HG02840 (cell line): ENCODE measurements at regions not wholly inside any gene's neighbourhood (a gene's known extent, or its start where the extent isn't known, plus 50 kb on each side); places are given as distances from the start of the nearest gene placed in this dataset.
"Not testable (repeated sequence)": the region's sequence is repeated elsewhere in the genome, so short reads cannot be mapped to it uniquely, and the experiment has no call there.

Source experiments
- ATAC-seq: cut with Tn5 transposase; IDR thresholded peaks from one replicate; pipeline ENCODE4 v1.9.1; 2021; ENCODE audit warnings: mild to moderate bottlenecking, moderate library complexity, moderate number of reproducible peaks; ENCODE audit not compliant: unreplicated experiment, low FRiP score

- ATAC-seq, result no peak
Measured at GRCh38 chr13:38283346-38283745, 66.3 kb upstream of the UFM1 start.

- ATAC-seq, result no peak
Measured at GRCh38 chr13:38265132-38265497, 84.5 kb upstream of the UFM1 start.

- ATAC-seq, result no peak
Measured at GRCh38 chr13:38264363-38265131, 85.1 kb upstream of the UFM1 start.

GRCh38 chr13:38262211-38262610, 87.4 kb upstream of the UFM1 start:
- ATAC-seq, result no peak

GRCh38 chr13:38255600-38255999, 94.1 kb upstream of the UFM1 start:
- ATAC-seq, result no peak

- no peak for ATAC-seq
Measured at GRCh38 chr13:38239874-38240273, 109.8 kb upstream of the UFM1 start.

GRCh38 chr13:38228322-38228721, 121.3 kb upstream of the UFM1 start:
- no peak for ATAC-seq

GRCh38 chr13:38226496-38226895, 123.2 kb upstream of the UFM1 start:
- ATAC-seq, result no peak

GRCh38 chr13:38223089-38223488, 126.6 kb upstream of the UFM1 start:
- no peak for ATAC-seq

- not testable (repeated sequence) for ATAC-seq
Measured at GRCh38 chr13:38221120-38221519, 128.5 kb upstream of the UFM1 start.

- ATAC-seq, result no peak
Measured at GRCh38 chr13:38216181-38216580, 133.5 kb upstream of the UFM1 start.

- no peak for ATAC-seq
Measured at GRCh38 chr13:38213314-38213713, 136.3 kb upstream of the UFM1 start.

GRCh38 chr13:38210928-38211596, 138.6 kb upstream of the UFM1 start:
- no peak for ATAC-seq

GRCh38 chr13:38204556-38204955, 145.1 kb upstream of the UFM1 start:
- ATAC-seq, result no peak

- ATAC-seq, result no peak
Measured at GRCh38 chr13:38202740-38203139, 146.9 kb upstream of the UFM1 start.

GRCh38 chr13:38191016-38191415, 158.6 kb upstream of the UFM1 start:
- no peak for ATAC-seq

GRCh38 chr13:38180670-38181069, 169.0 kb upstream of the UFM1 start:
- ATAC-seq, result no peak

GRCh38 chr13:38180126-38180525, 169.5 kb upstream of the UFM1 start:
- no peak for ATAC-seq

- ATAC-seq, result no peak
Measured at GRCh38 chr13:38176664-38177063, 173.0 kb upstream of the UFM1 start.

- no peak for ATAC-seq
Measured at GRCh38 chr13:38173403-38173802, 176.2 kb upstream of the UFM1 start.

GRCh38 chr13:38167164-38167822, 182.4 kb upstream of the UFM1 start:
- ATAC-seq, result peak; percentile 90

GRCh38 chr13:38166116-38166515, 183.5 kb upstream of the UFM1 start:
- no peak for ATAC-seq
